Pancreas (tissue), 10 donors: ENCODE measurements at regions not wholly inside any gene's neighbourhood (a gene's known extent, or its start where the extent isn't known, plus 50 kb on each side); places are given as distances from the start of the nearest gene placed in this dataset.
A peak's percentile ranks its signal among the peaks of the same experiment; 100 is the strongest.
"Not testable (repeated sequence)": the region's sequence is repeated elsewhere in the genome, so short reads cannot be mapped to it uniquely, and the experiment has no call there.

Experiments used
- ATAC-seq, 4 donors: fragments of 200-7000 bp; cut with Tn5 transposase; one replicate each; pipeline versions ENCODE4 v1.8.0 to v1.9.1; 2020; ENCODE audit warnings: mild to moderate bottlenecking in 4 of 4, moderate library complexity in 4 of 4
- DNase-seq, 6 donors: peaks; one replicate each; pipeline ENCODE4 v3.0.0-alpha.2; 2020
- FAIRE-seq: peaks from 2 replicates; lab custom pipeline; 2012; peaks lifted over from hg19 to GRCh38; lab: Jason Lieb, UNC
- H3K27ac ChIP-seq, 4 donors: fragments of 200-600 bp; sonication (generic); 1 replicate in 3 of 4; 2 replicates in 1 of 4; pipeline versions ENCODE4 v1.5.0 to v1.8.0; 2020
- H3K27me3 ChIP-seq, 4 donors: fragments of 200-600 bp; one replicate each; pipeline ENCODE4 v1.8.0; 2021
- H3K36me3 ChIP-seq, 3 donors: fragments of 200-600 bp; sonication (generic) in 1 of 3; one replicate each; pipeline versions ENCODE4 v1.5.0 to v1.8.0; 2020 to 2021
- H3K4me1 ChIP-seq, 3 donors: fragments of 200-600 bp; one replicate each; pipeline ENCODE4 v1.8.0; 2021
- H3K4me3 ChIP-seq, 4 donors: fragments of 200-600 bp; sonication (generic) in 2 of 4; one replicate each; pipeline versions ENCODE4 v1.5.0 to v1.8.0; 2020 to 2021
- H3K9me3 ChIP-seq, 4 donors: fragments of 200-600 bp; one replicate each; pipeline ENCODE4 v1.8.0; 2021
- CTCF ChIP-seq, 4 donors: fragments of 200-600 bp; sonication (generic) in 3 of 4; IDR thresholded peaks; one replicate each; pipeline versions ENCODE4 v1.5.0 to v1.8.0; 2021; ENCODE audit warnings: antibody characterized with exemption in 4 of 4
- WGBS, 2 donors: extraction: QIAGEN DNeasy Blood & Tissue Kit; methylation state at CpG; one replicate each; pipeline ENCODE4 v1.1.7; 2013; 5-methylcytosine and 5-hydroxymethylcytosine counted together
- intact Hi-C, 3 donors: fragments of 100-400 bp; cut with DNase I; formaldehyde crosslinking; loops; one replicate each; pipeline versions ENCODE4 v1.11.1 to v1.14.2; 2022
- donor health status: healthy with polysubstance abuse.
- donor health status: DM: no; HTN: no; CAD: no; lungs with moderate emphysema.
- donor health status: DM: no; HTN: no; CAD: no.
- donor health status: control.
- donor health status: control.
- donor health status: Bipolar disorder and iron deficiency.
- donor health status: DM: yes; HTN: yes; CAD: no.
- donor health status: DM: no; HTN: no; CAD: no.
- donor health status: DM: no; HTN: no; CAD: no.
- donor health status: DM: yes; HTN: yes; CAD: no.

DNA sequence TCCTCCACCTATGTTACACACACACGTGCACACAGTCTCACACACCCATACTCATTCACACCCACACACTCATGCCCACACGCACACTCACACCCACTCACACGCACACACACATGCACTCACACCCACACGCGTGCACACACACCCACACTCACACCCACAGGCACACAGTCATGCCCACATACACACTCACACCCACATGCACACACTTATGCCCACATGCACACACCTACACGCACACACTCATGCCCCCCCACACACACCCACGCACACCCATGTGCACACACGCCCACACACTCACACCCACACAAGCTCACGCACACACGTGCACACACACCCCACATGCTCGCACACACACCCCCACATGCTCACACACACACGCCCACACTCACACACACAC lies 140.0 kb downstream of the F11 start:
- no peak for FAIRE-seq
- Histone ChIP-seq H3K27ac (no peak overlapping the region), H3K27me3 (no peaks in the 10 kb centered on the region), H3K4me1 (no peaks in the 10 kb centered on the region), H3K4me3 (no peak overlapping the region), H3K36me3 (no peaks in the 10 kb centered on the region), H3K9me3 (no peaks in the 10 kb centered on the region)
- ATAC-seq, result no peak
- TF ChIP-seq CTCF (IDR thresholded peaks at IDR 0.05), result no peak
- WGBS, 2 donors, result 77 to 81% methylated on average over 12 of the region's 12 CpGs
- intact Hi-C loops, result no loop called here
- DNase-seq, result no peak

- no peaks in the 10 kb centered on the region for H3K36me3 ChIP-seq
- no peak for ATAC-seq
- no peak for FAIRE-seq
- no peak for TF ChIP-seq CTCF (IDR thresholded peaks at IDR 0.05)
- no peak for DNase-seq
- H3K4me1 ChIP-seq, result no peaks in the 10 kb centered on the region
- H3K27me3 ChIP-seq, result no peaks in the 10 kb centered on the region
- no peaks in the 10 kb centered on the region for H3K9me3 ChIP-seq
- intact Hi-C loops, result no loop called here
- no peak overlapping the region for H3K27ac ChIP-seq
- WGBS, 2 donors, result 76% methylated on average over 6 of the region's 6 CpGs
- no peak overlapping the region for H3K4me3 ChIP-seq
These were observed 138.7 kb downstream of the F11 start for GRCh38 chr4:186404562-186405134.

DNA sequence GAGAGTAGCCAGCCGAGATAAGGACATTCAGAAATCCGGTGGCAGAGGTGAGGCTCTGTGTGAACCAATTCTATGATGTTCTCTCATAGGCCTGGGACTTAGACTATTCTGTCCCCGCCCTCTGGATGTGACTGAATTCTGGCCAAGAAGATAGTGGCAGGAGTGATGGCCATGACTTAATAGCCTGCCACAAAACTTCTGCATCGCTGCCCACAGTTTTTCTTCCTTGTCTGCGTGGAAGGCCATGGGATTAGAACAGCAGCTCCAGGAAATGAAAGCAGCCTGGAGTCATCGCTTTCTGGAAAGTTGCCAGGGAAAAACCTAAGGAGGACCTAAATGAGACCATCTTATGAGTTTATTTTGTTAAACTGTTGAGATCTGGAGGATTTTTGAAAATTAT lies 134.7 kb downstream of the F11 start:
- DNase-seq (peak in 4 of 6 donors; percentile 16 to 68 (median 44)), ATAC-seq (peak; percentile 81 to 97 (median 84))
- 46 to 48% methylated on average over 6 of the region's 6 CpGs for WGBS, 2 donors

GRCh38 chr4:186392017-186392416 lies 126.0 kb downstream of the F11 start:
- FAIRE-seq, result no peak

More for the DNA sequence above, 134.7 kb downstream of the F11 start:
- no peak for TF ChIP-seq CTCF (IDR thresholded peaks at IDR 0.05)
- FAIRE-seq, result no peak
- no peaks in the 10 kb centered on the region for H3K36me3 ChIP-seq
- intact Hi-C loops, result no loop called here
- H3K27ac ChIP-seq, result peak overlapping the region; percentile 42 to 68 (median 47)
- H3K4me3 ChIP-seq, result no peak overlapping the region
- no peaks in the 10 kb centered on the region for H3K4me1 ChIP-seq
- no peaks in the 10 kb centered on the region for H3K9me3 ChIP-seq
- H3K27me3 ChIP-seq, result no peaks in the 10 kb centered on the region

DNA sequence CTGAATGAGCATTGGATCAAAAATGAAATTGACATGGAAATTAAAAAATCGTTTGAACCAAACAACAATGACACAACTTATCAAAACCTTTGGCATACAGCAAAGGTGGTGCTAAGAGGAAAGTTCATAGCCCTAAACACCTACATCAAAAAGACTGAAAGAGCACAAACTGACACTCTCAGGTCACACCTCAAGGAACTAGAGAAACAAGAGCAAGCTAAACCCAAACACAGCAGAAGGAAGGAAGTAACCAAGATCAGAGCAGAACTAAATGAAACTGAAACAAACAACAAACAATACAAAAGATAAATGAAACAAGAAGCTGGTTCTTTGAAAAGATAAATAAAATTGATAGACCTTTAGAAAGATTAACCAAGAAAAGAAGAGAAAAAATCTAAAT lies 118.3 kb downstream of the F11 start:
- ATAC-seq, H3K4me1 ChIP-seq, H3K27me3 ChIP-seq, H3K36me3 ChIP-seq, H3K27ac ChIP-seq, intact Hi-C loops, H3K4me3 ChIP-seq, FAIRE-seq, H3K9me3 ChIP-seq, DNase-seq: not testable (repeated sequence)
- 28 to 40% methylated on average over 1 of the region's 1 CpG for WGBS, 2 donors

More at GRCh38 chr4:186392017-186392416, 126.0 kb downstream of the F11 start:
- ATAC-seq (no peak), DNase-seq (no peak)
- WGBS, 2 donors, result 88 to 89% methylated on average over 10 of the region's 10 CpGs
- no peak overlapping the region for H3K27ac ChIP-seq
- intact Hi-C loops, result no loop called here
- no peaks in the 10 kb centered on the region for H3K27me3 ChIP-seq
- H3K36me3 ChIP-seq, result no peaks in the 10 kb centered on the region
- no peaks in the 10 kb centered on the region for H3K4me1 ChIP-seq
- H3K9me3 ChIP-seq, result no peaks in the 10 kb centered on the region
- H3K4me3 ChIP-seq, result no peak overlapping the region
- no peak for TF ChIP-seq CTCF (IDR thresholded peaks at IDR 0.05)
